VCaP (cell line): ENCODE measurements at regions not wholly inside any gene's neighbourhood (a gene's known extent, or its start where the extent isn't known, plus 50 kb on each side); places are given as distances from the start of the nearest gene placed in this dataset.

Experiments
- H3K27ac ChIP-seq: fragments of 450-650 bp; 2 replicates; pipeline ENCODE4 v1.5.1; 2017
- TF ChIP-seq, protein P1 (sequence below): fragments of 450-650 bp; conservative IDR thresholded peaks from 2 replicates; pipeline ENCODE4 v1.5.1; 2017; ENCODE audit warnings: mild to moderate bottlenecking, moderate library complexity

DNA sequence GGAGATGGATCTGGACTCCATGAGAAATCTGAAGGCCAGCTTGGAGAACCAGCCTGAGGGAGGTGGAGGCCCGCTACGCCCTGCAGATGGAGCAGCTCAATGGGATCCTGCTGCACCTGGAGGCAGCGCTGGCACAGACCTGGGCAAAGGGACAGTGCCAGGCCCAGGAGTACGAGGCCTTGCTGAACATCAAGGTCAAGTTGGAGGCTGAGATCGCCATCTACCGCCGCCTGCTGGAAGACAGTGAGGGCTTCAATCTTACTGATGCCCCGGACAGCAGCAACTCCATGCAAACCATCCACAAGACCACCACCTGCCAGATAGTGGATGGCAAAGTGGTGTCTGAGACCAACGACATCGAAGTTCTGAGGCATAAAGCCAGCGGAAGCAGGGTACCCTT, 601.5 kb upstream of the ZP4 start:
- TF ChIP-seq, protein P1, sequence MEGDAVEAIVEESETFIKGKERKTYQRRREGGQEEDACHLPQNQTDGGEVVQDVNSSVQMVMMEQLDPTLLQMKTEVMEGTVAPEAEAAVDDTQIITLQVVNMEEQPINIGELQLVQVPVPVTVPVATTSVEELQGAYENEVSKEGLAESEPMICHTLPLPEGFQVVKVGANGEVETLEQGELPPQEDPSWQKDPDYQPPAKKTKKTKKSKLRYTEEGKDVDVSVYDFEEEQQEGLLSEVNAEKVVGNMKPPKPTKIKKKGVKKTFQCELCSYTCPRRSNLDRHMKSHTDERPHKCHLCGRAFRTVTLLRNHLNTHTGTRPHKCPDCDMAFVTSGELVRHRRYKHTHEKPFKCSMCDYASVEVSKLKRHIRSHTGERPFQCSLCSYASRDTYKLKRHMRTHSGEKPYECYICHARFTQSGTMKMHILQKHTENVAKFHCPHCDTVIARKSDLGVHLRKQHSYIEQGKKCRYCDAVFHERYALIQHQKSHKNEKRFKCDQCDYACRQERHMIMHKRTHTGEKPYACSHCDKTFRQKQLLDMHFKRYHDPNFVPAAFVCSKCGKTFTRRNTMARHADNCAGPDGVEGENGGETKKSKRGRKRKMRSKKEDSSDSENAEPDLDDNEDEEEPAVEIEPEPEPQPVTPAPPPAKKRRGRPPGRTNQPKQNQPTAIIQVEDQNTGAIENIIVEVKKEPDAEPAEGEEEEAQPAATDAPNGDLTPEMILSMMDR, result no peak
- H3K27ac ChIP-seq, result no peak overlapping the region

GRCh38 chr1:238491265-238491664, 600.5 kb upstream of the ZP4 start:
- TF ChIP-seq, protein P1, result no peak
- H3K27ac ChIP-seq, result no peak overlapping the region

GRCh38 chr1:238489006-238489405, 598.3 kb upstream of the ZP4 start:
- TF ChIP-seq, protein P1, result no peak
- H3K27ac ChIP-seq, result no peak overlapping the region

DNA sequence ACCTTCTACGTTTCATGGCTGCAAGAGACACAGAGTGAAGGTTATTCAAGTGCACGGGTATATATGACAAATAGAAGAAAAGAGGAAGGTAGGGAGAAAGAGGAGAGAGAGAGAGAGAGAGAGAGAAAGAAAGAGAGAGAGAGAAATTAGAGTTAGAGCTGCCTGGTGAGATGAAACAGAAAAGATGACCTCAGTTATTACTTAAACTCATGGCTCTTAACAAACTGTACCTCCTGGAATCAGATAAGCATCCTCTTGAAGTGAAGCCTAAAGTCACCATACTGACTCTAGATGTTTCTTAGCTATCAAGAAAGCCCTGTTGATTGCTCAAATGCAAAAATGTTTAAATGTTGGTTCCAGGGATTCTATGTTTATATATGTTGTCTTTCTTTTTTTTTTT, 597.7 kb upstream of the ZP4 start:
- H3K27ac ChIP-seq, result no peak overlapping the region
- TF ChIP-seq, protein P1, result no peak

GRCh38 chr1:238487931-238488330, 597.2 kb upstream of the ZP4 start:
- H3K27ac ChIP-seq, result no peak overlapping the region
- TF ChIP-seq, protein P1, result no peak

GRCh38 chr1:238485912-238486209, 595.1 kb upstream of the ZP4 start:
- TF ChIP-seq, protein P1, result no peak
- H3K27ac ChIP-seq, result no peak overlapping the region

DNA sequence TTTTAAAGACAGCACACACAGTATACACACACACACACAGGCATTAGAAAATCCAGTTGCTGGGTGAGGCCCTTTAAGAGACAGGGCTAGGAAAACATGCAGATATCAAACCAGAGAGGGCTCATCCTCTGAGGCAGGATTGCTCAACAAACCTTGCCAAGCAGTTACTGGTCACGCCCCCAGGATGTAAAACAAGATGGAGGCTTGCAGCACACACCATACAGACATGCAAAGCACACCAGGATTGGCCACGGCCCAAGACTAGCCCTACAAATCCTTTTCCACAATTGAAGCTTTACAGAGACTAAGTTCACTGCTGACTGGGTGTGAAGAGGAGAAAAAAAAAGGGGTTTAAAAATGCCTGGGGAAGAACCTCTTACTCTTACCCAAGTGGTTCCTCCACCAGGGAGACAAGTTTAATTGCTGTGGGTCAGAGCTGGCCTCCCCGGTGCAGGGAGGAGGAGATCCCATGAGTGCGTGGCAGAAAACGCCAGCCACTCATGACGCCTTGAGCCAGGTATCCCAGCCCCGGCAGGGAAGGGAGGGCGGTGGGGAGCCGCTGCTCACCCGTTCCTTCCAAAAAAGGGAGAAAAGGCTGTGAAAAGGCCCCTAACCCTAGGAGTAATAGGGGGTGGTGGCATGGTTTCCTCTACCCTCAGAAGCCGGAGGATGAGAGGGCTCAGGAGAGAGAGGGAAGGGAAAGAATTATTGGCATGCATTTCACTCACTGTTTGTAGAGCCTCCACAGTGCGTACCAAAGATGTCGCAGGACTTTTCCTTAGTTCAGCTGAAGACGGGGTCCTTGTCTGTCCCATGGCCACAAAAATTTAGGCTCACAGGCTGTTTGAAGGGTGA, 594.6 kb upstream of the ZP4 start:
- H3K27ac ChIP-seq, result no peak overlapping the region

More for the DNA sequence above, 594.6 kb upstream of the ZP4 start:
- TF ChIP-seq, protein P1, result no peak
